RWPE2 (cell line): ENCODE measurements at regions not wholly inside any gene's neighbourhood (a gene's known extent, or its start where the extent isn't known, plus 50 kb on each side); places are given as distances from the start of the nearest gene placed in this dataset.

Experiments used
- ATAC-seq: fragments of 200-7000 bp; cut with Tn5 transposase; 3 replicates; pipeline ENCODE4 v1.9.1; 2021; ENCODE audit warnings: low read depth
- DNase-seq: peaks from one replicate; pipeline ENCODE4 v3.0.0-alpha.2; 2020; ENCODE audit warnings: low spot score
- H3K27ac ChIP-seq: fragments of 450-650 bp; 2 replicates; pipeline ENCODE4 v1.5.1; 2017; ENCODE audit warnings: mild to moderate bottlenecking; ENCODE audit not compliant: poor library complexity, severe bottlenecking
- H3K27me3 ChIP-seq: fragments of 250-450 bp; sonication (Bioruptor Pico); 2 replicates; pipeline ENCODE4 v1.5.1; 2021; ENCODE audit warnings: mild to moderate bottlenecking, moderate library complexity; ENCODE audit not compliant: insufficient read depth, poor library complexity, severe bottlenecking
- H3K36me3 ChIP-seq: fragments of 250-450 bp; sonication (Bioruptor Pico); 2 replicates; pipeline ENCODE4 v1.5.1; 2020; ENCODE audit warnings: low read depth, mild to moderate bottlenecking, moderate library complexity
- H3K4me1 ChIP-seq: fragments of 250-450 bp; sonication (Bioruptor Pico); 2 replicates; pipeline ENCODE4 v1.5.1; 2021; ENCODE audit warnings: mild to moderate bottlenecking, moderate library complexity; ENCODE audit not compliant: insufficient read depth, poor library complexity, severe bottlenecking
- H3K4me3 ChIP-seq: fragments of 250-450 bp; sonication (Bioruptor Pico); 2 replicates; pipeline ENCODE4 v1.5.1; 2021; ENCODE audit warnings: mild to moderate bottlenecking, moderate library complexity; ENCODE audit not compliant: severe bottlenecking
- H3K9me3 ChIP-seq: fragments of 250-450 bp; sonication (Bioruptor Pico); 2 replicates; pipeline ENCODE4 v1.5.1; 2021; ENCODE audit warnings: mild to moderate bottlenecking, moderate library complexity; ENCODE audit not compliant: severe bottlenecking
- CTCF ChIP-seq: fragments of 450-650 bp; IDR thresholded peaks from one replicate; pipeline ENCODE4 v1.5.1; 2017; ENCODE audit warnings: mild to moderate bottlenecking, moderate library complexity; ENCODE audit not compliant: poor library complexity, severe bottlenecking

- no peak for ATAC-seq
- no peak for TF ChIP-seq CTCF
Observed at GRCh38 chr4:189815404-189816192, 125.1 kb upstream of the FRG1 start.

GRCh38 chr4:189822326-189822725, 118.3 kb upstream of the FRG1 start:
- no peak for DNase-seq
- Histone ChIP-seq H3K27ac (no peak overlapping the region), H3K4me3 (no peak overlapping the region), H3K9me3 (no peaks in the 10 kb centered on the region), H3K36me3 (no peaks in the 10 kb centered on the region), H3K4me1 (no peaks in the 10 kb centered on the region), H3K27me3 (no peaks in the 10 kb centered on the region)
- no peak for TF ChIP-seq CTCF
- no peak for ATAC-seq

More at GRCh38 chr4:189815404-189816192, 125.1 kb upstream of the FRG1 start:
- Histone ChIP-seq H3K4me3 (no peak overlapping the region), H3K9me3 (no peaks in the 10 kb centered on the region), H3K36me3 (no peaks in the 10 kb centered on the region), H3K27ac (no peak overlapping the region), H3K4me1 (no peaks in the 10 kb centered on the region), H3K27me3 (no peaks in the 10 kb centered on the region)
- DNase-seq: no peak

GRCh38 chr4:189823591-189823990, 117.1 kb upstream of the FRG1 start:
- Histone ChIP-seq H3K4me3 (no peak overlapping the region), H3K36me3 (no peaks in the 10 kb centered on the region), H3K4me1 (no peaks in the 10 kb centered on the region), H3K27ac (no peak overlapping the region), H3K9me3 (no peaks in the 10 kb centered on the region), H3K27me3 (no peaks in the 10 kb centered on the region)
- no peak for TF ChIP-seq CTCF
- no peak for DNase-seq
- no peak for ATAC-seq

- Histone ChIP-seq H3K27ac (no peak overlapping the region), H3K36me3 (no peaks in the 10 kb centered on the region), H3K4me1 (no peaks in the 10 kb centered on the region), H3K27me3 (no peaks in the 10 kb centered on the region), H3K4me3 (no peak overlapping the region), H3K9me3 (no peaks in the 10 kb centered on the region)
- ATAC-seq: no peak
- no peak for TF ChIP-seq CTCF
- no peak for DNase-seq
Observed at GRCh38 chr4:189825466-189825865, 115.2 kb upstream of the FRG1 start.

GRCh38 chr4:189826657-189827056, 114.0 kb upstream of the FRG1 start:
- H3K4me3 ChIP-seq: no peak overlapping the region
- no peaks in the 10 kb centered on the region for H3K4me1 ChIP-seq
- ATAC-seq: no peak
- no peaks in the 10 kb centered on the region for H3K27me3 ChIP-seq
- no peaks in the 10 kb centered on the region for H3K36me3 ChIP-seq
- no peak overlapping the region for H3K27ac ChIP-seq
- no peak for TF ChIP-seq CTCF
- no peaks in the 10 kb centered on the region for H3K9me3 ChIP-seq
- no peak for DNase-seq
